Stomach (tissue), 4 donors: ENCODE measurements at regions not wholly inside any gene's neighbourhood (a gene's known extent, or its start where the extent isn't known, plus 50 kb on each side); places are given as distances from the start of the nearest gene placed in this dataset.
"Not testable (repeated sequence)": the region's sequence is repeated elsewhere in the genome, so short reads cannot be mapped to it uniquely, and the experiment has no call there.

ENCODE experiments used
- EP300 ChIP-seq: sonication (generic); formaldehyde crosslinking; IDR thresholded peaks from one replicate; pipeline ENCODE4 v1.6.1; 2017; ENCODE audit warnings: antibody characterized with exemption
- POLR2A ChIP-seq, 4 donors: fragments of 450-650 bp; IDR thresholded peaks; one replicate each; pipeline ENCODE4 v1.6.1; 2016; ENCODE audit warnings: antibody characterized with exemption in 4 of 4, control low read depth in 2 of 4, mild to moderate bottlenecking in 1 of 4, moderate library complexity in 1 of 4
- POLR2AphosphoS5 ChIP-seq, 3 donors: sonication (generic); formaldehyde crosslinking; IDR thresholded peaks; one replicate each; pipeline ENCODE4 v1.6.1; 2016; ENCODE audit warnings: antibody characterized with exemption in 3 of 3
- TF ChIP-seq, protein P1 (sequence below), 7 experiments: fragments of 450-650 bp in 4 of 7; fragments of 200-600 bp in 3 of 7; sonication (generic) in 3 of 7; IDR thresholded peaks; one replicate each; pipeline ENCODE4 v1.5.1; 2016 to 2019; ENCODE audit warnings: antibody characterized with exemption in 7 of 7, control low read depth in 2 of 7, mild to moderate bottlenecking in 1 of 7

DNA sequence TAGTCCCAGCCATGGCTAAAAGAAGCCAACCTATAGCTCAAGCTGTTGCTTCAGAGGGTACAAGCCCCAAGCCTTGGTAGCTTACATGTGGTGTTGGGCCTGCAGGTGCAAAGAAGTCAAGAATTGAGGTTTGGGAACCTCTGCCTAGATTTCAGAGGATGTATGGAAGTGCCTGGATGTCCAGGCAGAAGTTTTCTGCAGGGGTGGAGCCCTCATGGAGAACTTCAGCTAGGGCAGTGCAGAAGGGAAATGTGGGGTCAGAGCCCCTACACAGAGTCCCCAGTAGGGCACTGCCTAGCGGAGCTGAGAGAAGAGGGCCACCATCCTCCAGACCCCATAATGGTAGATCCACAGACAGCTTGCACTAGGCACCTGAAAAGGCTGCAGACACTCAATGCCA lies 127.1 kb downstream of the MEX3B start:
- not testable (repeated sequence) for TF ChIP-seq EP300; POLR2A (IDR thresholded peaks at IDR 0.05); POLR2AphosphoS5 (IDR thresholded peaks at IDR 0.05)
- TF ChIP-seq, protein P1, sequence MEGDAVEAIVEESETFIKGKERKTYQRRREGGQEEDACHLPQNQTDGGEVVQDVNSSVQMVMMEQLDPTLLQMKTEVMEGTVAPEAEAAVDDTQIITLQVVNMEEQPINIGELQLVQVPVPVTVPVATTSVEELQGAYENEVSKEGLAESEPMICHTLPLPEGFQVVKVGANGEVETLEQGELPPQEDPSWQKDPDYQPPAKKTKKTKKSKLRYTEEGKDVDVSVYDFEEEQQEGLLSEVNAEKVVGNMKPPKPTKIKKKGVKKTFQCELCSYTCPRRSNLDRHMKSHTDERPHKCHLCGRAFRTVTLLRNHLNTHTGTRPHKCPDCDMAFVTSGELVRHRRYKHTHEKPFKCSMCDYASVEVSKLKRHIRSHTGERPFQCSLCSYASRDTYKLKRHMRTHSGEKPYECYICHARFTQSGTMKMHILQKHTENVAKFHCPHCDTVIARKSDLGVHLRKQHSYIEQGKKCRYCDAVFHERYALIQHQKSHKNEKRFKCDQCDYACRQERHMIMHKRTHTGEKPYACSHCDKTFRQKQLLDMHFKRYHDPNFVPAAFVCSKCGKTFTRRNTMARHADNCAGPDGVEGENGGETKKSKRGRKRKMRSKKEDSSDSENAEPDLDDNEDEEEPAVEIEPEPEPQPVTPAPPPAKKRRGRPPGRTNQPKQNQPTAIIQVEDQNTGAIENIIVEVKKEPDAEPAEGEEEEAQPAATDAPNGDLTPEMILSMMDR (IDR thresholded peaks at IDR 0.05), result not testable (repeated sequence)
